Vagina (tissue), 2 donors: ENCODE measurements at regions not wholly inside any gene's neighbourhood (a gene's known extent, or its start where the extent isn't known, plus 50 kb on each side); places are given as distances from the start of the nearest gene placed in this dataset.

Source experiments
- CTCF ChIP-seq, 3 experiments: fragments of 450-650 bp in 2 of 3; fragments of 200-600 bp in 1 of 3; sonication (generic) in 1 of 3; IDR thresholded peaks; one replicate each; pipeline ENCODE4 v1.5.1; 2017 to 2019; ENCODE audit warnings: antibody characterized with exemption in 3 of 3, mild to moderate bottlenecking in 2 of 3, moderate library complexity in 2 of 3
- POLR2A ChIP-seq, 2 donors: fragments of 450-650 bp; IDR thresholded peaks; one replicate each; pipeline ENCODE4 v1.6.1; 2017; ENCODE audit warnings: antibody characterized with exemption in 2 of 2, mild to moderate bottlenecking in 2 of 2, moderate library complexity in 2 of 2
- POLR2AphosphoS5 ChIP-seq, 2 donors: sonication (generic); formaldehyde crosslinking; IDR thresholded peaks; one replicate each; pipeline ENCODE4 v1.9.0; 2017; ENCODE audit warnings: antibody characterized with exemption in 2 of 2, mild to moderate bottlenecking in 2 of 2, low read depth in 1 of 2; ENCODE audit not compliant: insufficient read depth in 1 of 2

GRCh38 chr1:173362543-173362942 is 114.6 kb upstream of the PRDX6 start:
- TF ChIP-seq CTCF (IDR thresholded peaks at IDR 0.05): no peak
- TF ChIP-seq POLR2A (IDR thresholded peaks at IDR 0.05): no peak
- TF ChIP-seq POLR2AphosphoS5 (IDR thresholded peaks at IDR 0.05; ENCODE audit: insufficient read depth in 1 of 2, low read depth in 1 of 2): no peak
